HT-29 (cell line): ENCODE measurements at regions not wholly inside any gene's neighbourhood (a gene's known extent, or its start where the extent isn't known, plus 50 kb on each side); places are given as distances from the start of the nearest gene placed in this dataset.

Source experiments
- DNase-seq: peaks from one replicate; pipeline ENCODE4 v3.0.0-alpha.2; 2015; ENCODE audit warnings: low spot score

DNA sequence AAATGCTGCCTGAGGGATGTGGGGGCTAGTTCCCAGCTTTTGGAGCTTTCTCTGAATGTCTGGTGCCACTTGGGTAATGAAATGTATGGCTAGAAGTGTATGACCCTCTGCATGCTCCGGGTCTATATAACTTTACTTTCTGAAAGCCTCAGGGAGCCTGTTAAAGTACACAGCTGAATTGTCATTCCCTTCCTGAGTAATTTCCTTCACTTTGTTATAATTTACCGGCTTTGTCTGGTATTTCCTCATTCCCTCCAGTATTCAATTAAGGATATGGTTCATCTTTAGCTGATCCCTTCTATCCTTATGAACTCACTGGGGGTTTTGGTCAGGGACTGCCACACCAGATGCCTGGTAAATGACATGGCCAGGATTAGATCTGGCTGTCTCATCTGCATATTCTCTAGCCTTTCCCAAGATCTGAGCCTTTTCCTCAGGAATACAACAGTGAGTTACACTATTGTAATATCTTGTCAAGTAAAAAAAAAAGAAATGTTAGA, 620.3 kb downstream of the ZPLD1 start:
- no peak for DNase-seq

GRCh38 chr3:103056542-103056941, 621.7 kb downstream of the ZPLD1 start:
- peak; percentile 45 for DNase-seq

GRCh38 chr3:103057003-103057402, 622.2 kb downstream of the ZPLD1 start:
- DNase-seq = peak; percentile 38

GRCh38 chr3:103057487-103057886, 622.7 kb downstream of the ZPLD1 start:
- no peak for DNase-seq

GRCh38 chr3:103059432-103059831, 624.6 kb downstream of the ZPLD1 start:
- no peak for DNase-seq

- DNase-seq = no peak
These were observed 625.4 kb downstream of the ZPLD1 start for GRCh38 chr3:103060242-103060641.

GRCh38 chr3:103067963-103068362, 633.1 kb downstream of the ZPLD1 start:
- DNase-seq = no peak

- DNase-seq = no peak
These were observed 640.5 kb downstream of the ZPLD1 start for GRCh38 chr3:103075282-103075681.

DNA sequence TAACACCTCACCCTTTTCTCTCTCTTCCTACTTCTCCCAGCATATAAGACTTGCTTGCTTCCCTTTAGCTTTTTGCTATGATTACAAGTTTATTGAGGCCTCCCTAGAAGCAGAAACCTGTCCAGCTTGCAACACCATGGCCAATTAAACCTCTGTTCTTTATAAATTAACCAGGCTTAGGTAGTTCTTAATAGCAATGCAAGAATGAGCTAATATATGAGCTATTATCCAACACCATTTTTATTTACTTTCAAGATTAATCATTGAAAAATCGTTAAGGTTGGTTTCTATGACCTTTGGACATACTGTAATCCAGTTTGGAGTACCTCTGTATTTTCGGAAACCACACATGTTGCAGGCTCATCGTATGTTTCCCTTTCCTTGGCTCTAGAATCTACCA, 643.1 kb downstream of the ZPLD1 start:
- peak; percentile 54 for DNase-seq

GRCh38 chr3:103082501-103082900, 647.7 kb downstream of the ZPLD1 start:
- DNase-seq = no peak

DNA sequence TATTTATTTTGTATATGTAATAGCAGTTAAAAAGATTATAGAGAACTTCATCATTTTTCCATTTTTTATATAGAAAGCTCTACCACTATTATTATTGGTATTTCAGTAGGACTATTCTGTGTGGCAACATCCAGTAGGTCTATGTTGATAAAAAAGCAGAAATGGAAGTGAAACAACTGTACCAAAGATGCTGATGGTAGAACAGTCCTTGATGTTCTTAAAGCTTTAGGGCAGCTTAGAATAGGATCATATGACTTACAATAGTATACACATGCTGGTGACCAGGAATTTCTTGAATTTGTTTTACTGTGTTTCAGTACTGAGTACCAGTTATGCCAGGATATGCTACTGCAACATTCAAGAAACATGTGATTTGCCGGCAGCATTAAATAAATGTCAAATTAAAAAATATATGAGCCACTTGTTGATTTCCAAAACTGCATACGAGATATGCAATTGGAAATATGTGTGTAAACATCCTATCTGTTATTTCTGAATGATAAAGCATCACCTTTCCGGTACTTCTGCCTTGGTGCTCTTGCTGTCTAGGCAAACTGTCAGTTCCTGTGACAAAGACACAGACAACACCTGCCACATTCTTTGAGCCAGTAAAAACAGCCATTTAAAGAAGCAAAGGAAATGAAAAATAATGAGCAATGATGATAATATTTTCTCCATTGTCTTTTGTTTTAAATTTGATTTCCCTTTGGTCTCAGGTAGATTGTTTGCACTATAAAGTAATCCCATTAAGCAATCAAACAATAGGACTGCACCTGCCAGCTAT, 649.2 kb downstream of the ZPLD1 start:
- no peak for DNase-seq

GRCh38 chr3:103085465-103085864, 650.6 kb downstream of the ZPLD1 start:
- DNase-seq = peak; percentile 46

- DNase-seq = no peak
These were observed 654.9 kb downstream of the ZPLD1 start for GRCh38 chr3:103089758-103090157.

GRCh38 chr3:103105206-103105605, 670.4 kb downstream of the ZPLD1 start:
- DNase-seq = no peak

DNA sequence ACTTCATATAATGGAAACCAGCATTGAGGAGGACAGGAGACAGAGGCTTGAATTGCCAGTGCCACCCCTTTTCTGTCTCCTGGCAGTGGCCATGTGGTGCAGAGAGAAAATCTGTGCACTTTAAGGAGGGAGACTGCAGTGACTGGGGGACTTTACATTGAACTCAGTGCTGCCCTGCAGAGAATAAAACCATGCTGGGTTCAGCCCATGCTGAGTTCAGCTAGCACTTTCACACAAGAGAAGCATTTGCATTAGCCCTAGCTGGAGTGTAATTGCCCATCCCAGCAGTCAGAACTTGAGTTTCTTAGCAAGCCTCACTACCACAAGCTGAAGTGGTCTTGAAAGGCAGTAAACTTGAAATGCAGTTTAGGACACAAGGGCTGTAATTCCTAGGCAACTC, 677.5 kb downstream of the ZPLD1 start:
- no peak for DNase-seq

GRCh38 chr3:103126115-103126514, 691.3 kb downstream of the ZPLD1 start:
- peak; percentile 37 for DNase-seq

GRCh38 chr3:103127098-103127630, 692.3 kb downstream of the ZPLD1 start:
- DNase-seq = no peak

DNA sequence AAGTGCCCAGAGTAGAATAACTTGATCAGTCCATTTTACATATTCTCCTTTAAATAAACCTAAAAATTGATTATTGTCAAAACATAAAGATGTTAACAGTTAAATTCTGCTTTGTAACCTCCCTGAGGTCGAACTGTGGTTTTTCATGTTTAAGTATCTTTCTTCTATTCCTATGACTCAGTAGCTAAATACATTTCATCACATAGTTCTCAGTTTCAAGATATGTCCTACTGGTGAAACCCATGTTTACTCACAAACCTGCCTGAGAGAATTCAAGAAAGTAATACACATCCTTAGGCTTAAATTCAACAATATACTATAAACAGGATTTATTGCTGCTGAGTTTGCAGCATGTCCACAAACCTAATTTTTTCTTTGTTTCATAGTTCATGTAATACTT, 692.9 kb downstream of the ZPLD1 start:
- DNase-seq = no peak

- DNase-seq = no peak
These were observed 699.4 kb downstream of the ZPLD1 start for GRCh38 chr3:103134023-103134724.

DNA sequence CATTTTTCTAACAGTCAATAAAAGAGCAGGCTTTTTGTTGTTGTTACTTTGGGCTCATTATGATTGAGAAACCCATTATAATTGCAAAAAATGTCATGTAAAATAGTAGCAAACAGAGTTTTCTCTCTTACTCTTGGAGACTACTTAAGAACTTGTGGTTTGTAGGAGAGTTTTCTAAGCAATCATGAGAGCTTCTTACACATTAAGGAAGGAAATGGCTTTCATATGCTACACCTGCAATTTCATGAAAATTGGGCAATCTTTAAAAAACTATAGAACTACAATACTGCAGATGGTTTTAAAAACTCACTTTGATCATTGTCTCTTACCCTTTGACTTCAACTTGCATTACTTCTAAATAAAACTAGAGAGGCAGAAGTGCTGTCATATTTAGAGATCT, 701.8 kb downstream of the ZPLD1 start:
- no peak for DNase-seq

DNA sequence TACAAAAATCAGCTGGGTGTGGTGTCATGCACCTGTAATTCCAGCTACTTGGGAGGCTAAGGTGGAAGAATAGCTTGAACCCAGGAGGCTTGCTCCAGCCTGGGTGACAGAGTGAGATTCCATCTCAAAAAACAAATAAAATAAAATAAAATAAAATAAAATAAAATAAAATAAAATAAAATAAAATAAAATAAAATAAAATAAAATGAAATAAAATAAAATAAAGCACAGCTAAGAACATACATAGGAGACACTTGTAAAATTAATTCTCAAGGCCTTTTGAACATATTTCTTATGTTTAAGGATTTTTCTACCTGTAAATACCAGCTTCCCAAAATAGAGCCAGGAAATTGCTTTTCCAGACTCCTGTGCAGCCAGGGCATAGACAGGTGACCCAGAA, 703.0 kb downstream of the ZPLD1 start:
- no peak for DNase-seq

DNA sequence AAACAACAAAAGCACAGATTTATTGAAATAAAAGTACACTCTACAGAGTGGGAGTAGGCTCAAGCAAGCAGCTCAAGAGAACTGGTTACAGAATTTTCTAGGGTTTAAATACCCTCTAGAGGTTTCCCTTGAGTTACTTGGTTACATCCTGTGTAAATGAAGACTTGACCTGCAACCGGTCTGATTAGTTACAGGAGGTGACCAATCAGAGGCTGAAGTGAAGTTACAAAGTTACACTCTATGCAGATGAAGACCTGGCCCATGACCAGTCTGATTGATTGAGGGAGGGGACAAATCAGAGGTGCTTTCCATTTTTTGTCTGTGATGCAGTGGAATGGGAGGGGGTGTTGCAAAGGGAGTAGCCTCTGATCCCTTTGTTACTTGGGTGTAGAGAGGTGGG, 723.4 kb downstream of the ZPLD1 start:
- DNase-seq = no peak

- no peak for DNase-seq
These were observed 732.1 kb downstream of the ZPLD1 start for GRCh38 chr3:103166890-103167289.
